GM23248 (cell line): ENCODE measurements at regions not wholly inside any gene's neighbourhood (a gene's known extent, or its start where the extent isn't known, plus 50 kb on each side); places are given as distances from the start of the nearest gene placed in this dataset.

Experiments
- DNase-seq: peaks from one replicate; pipeline ENCODE4 v3.0.0-alpha.2; 2015
- H2AFZ ChIP-seq: fragments of 200-600 bp; sonication (generic); 2 replicates; pipeline ENCODE4 v1.6.1; 2016; ENCODE audit warnings: antibody characterized with exemption
- H3F3A ChIP-seq: fragments of 200-600 bp; sonication (generic); 2 replicates; pipeline ENCODE4 v1.6.1; 2016; ENCODE audit warnings: mild to moderate bottlenecking, antibody characterized with exemption, mixed run types; ENCODE audit not compliant: insufficient read depth
- H3K27ac ChIP-seq: fragments of 200-600 bp; sonication (generic); 2 replicates; pipeline ENCODE4 v1.5.1; 2016; ENCODE audit warnings: mild to moderate bottlenecking
- H3K27me3 ChIP-seq: fragments of 200-600 bp; sonication (generic); replicated peaks from 2 replicates; pipeline ENCODE4 v1.6.1; 2016; ENCODE audit warnings: mild to moderate bottlenecking; ENCODE audit not compliant: insufficient read depth
- H3K36me3 ChIP-seq: fragments of 200-600 bp; sonication (generic); 2 replicates; pipeline ENCODE4 v1.6.1; 2016; ENCODE audit warnings: low read depth, mild to moderate bottlenecking
- H3K4me1 ChIP-seq: fragments of 200-600 bp; sonication (generic); 2 replicates; pipeline ENCODE4 v1.6.1; 2016; ENCODE audit warnings: mild to moderate bottlenecking; ENCODE audit not compliant: insufficient read depth
- H3K4me2 ChIP-seq: fragments of 200-600 bp; sonication (generic); one replicate; pipeline ENCODE4 v1.6.1; 2016; ENCODE audit warnings: mild to moderate bottlenecking; ENCODE audit not compliant: unreplicated experiment
- H3K4me3 ChIP-seq: fragments of 200-600 bp; sonication (generic); 2 replicates; pipeline ENCODE4 v1.5.1; 2016; ENCODE audit warnings: mild to moderate bottlenecking
- H3K79me2 ChIP-seq: fragments of 200-600 bp; sonication (generic); 2 replicates; pipeline ENCODE4 v1.6.1; 2016; ENCODE audit warnings: mild to moderate bottlenecking; ENCODE audit not compliant: insufficient read depth
- H3K9ac ChIP-seq: fragments of 200-600 bp; sonication (generic); 2 replicates; pipeline ENCODE4 v1.6.1; 2016; ENCODE audit warnings: mild to moderate bottlenecking
- H3K9me2 ChIP-seq: fragments of 200-600 bp; sonication (generic); 2 replicates; pipeline ENCODE4 v1.6.1; 2016; ENCODE audit warnings: mixed run types, mild to moderate bottlenecking, moderate library complexity; ENCODE audit not compliant: insufficient read depth
- H3K9me3 ChIP-seq: fragments of 200-600 bp; sonication (generic); one replicate; pipeline ENCODE4 v1.6.1; 2017; ENCODE audit warnings: low read depth
- H4K20me1 ChIP-seq: fragments of 200-600 bp; sonication (generic); 2 replicates; pipeline ENCODE4 v1.6.0; 2016; ENCODE audit not compliant: insufficient read depth
- EZH2 ChIP-seq: fragments of 200-600 bp; sonication (generic); IDR thresholded peaks from 2 replicates; pipeline ENCODE4 v1.6.1; 2018; ENCODE audit warnings: antibody characterized with exemption, mild to moderate bottlenecking; ENCODE audit not compliant: insufficient read depth, poor library complexity, severe bottlenecking
- EZH2phosphoT487 ChIP-seq: fragments of 200-600 bp; sonication (generic); IDR thresholded peaks from 2 replicates; pipeline ENCODE4 v1.6.1; 2018; ENCODE audit warnings: antibody characterized with exemption, moderate library complexity, mild to moderate bottlenecking, low read depth; ENCODE audit not compliant: insufficient read depth
- WGBS, 2 experiments: methylation state at CpG; one replicate each; pipeline ENCODE4 v1.1.6; 2015 to 2017; ENCODE audit warnings: low lambda C conversion rate in 2 of 2, low coverage in 1 of 2; ENCODE audit errors: missing lambda C conversion rate in 2 of 2; 5-methylcytosine and 5-hydroxymethylcytosine counted together
- in situ Hi-C: fragments of 300-500 bp; cut with MboI; formaldehyde crosslinking; loops from 2 replicates; pipeline ENCODE4 v1.15.0; 2020

- Histone ChIP-seq H3K4me1 (no peaks in the 10 kb centered on the region), H3K4me2 (no peak overlapping the region), H3K4me3 (no peak overlapping the region), H3K79me2 (no peaks in the 10 kb centered on the region), H3K9ac (no peak overlapping the region), H3F3A (no peaks in the 10 kb centered on the region), H3K9me3 (no peaks in the 10 kb centered on the region), H3K36me3 (no peaks in the 10 kb centered on the region), H3K27ac (no peak overlapping the region), H2AFZ (no peak overlapping the region), H3K27me3 (peaks cover 22% of the 10 kb centered on the region), H4K20me1 (no peaks in the 10 kb centered on the region), H3K9me2 (no peaks in the 10 kb centered on the region)
- in situ Hi-C loops: no loop called here
- DNase-seq: no peak
- 14 to 15% methylated on average over 4 of the region's 4 CpGs for WGBS, 2 experiments
- TF ChIP-seq EZH2: no peak
- no peak for TF ChIP-seq EZH2phosphoT487
Observed at GRCh38 chr1:30049748-30050296, 673.6 kb downstream of the MATN1 start.

DNA sequence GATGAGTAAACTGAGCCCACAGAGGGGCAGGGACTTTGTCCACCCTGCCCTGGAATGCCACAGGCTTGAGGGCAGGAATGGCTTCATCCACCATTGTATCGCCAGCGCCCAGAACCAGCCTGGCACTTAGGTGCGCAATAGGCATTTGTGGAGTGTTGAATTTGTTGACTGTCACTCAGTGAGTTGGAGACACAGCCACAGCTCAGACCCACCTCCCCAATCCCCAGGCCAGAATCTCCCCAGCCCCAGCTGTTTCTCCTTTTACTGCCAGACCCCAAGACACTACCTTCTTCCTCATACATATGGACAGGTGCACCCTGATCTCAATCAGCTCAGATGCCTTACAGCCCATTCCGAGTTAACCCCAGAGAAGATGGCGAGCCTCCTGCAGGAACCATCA is 674.5 kb downstream of the MATN1 start:
- no peaks in the 10 kb centered on the region for H3K79me2 ChIP-seq
- H3K27me3 ChIP-seq: peaks cover 13% of the 10 kb centered on the region
- H3K27ac ChIP-seq: no peak overlapping the region
- TF ChIP-seq EZH2phosphoT487 (no peak), EZH2 (no peak)
- 68 to 74% methylated on average over 5 of the region's 5 CpGs for WGBS, 2 experiments
- in situ Hi-C loops: no loop called here
- H3K4me1 ChIP-seq: no peaks in the 10 kb centered on the region
- no peak for DNase-seq
- no peaks in the 10 kb centered on the region for H3K9me3 ChIP-seq
- no peak overlapping the region for H3K4me2 ChIP-seq
- no peak overlapping the region for H3K4me3 ChIP-seq
- no peaks in the 10 kb centered on the region for H3F3A ChIP-seq
- H4K20me1 ChIP-seq: no peaks in the 10 kb centered on the region
- no peak overlapping the region for H2AFZ ChIP-seq
- no peaks in the 10 kb centered on the region for H3K36me3 ChIP-seq
- no peak overlapping the region for H3K9ac ChIP-seq
- no peaks in the 10 kb centered on the region for H3K9me2 ChIP-seq

DNA sequence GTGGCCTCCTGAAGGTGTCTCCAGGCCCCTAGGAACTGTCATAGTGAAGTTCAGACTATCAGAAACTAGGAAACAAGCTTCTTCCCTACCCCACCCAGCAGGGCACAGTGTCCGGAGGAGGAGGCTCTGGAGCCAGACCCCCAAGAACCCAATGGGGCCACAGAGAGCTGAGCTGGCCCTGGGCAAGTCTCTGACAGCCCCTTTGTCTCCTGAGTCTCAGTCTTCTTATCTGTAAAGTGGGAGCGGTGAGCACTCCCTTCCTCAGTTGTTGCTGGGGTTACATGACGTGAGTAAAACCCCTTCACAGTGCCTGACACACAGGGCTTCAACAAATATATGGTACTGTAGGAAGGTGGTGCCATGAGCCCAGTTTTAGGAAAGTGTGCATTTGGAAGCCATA is 675.8 kb downstream of the MATN1 start:
- no peaks in the 10 kb centered on the region for H4K20me1 ChIP-seq
- H3K4me1 ChIP-seq: no peaks in the 10 kb centered on the region
- H2AFZ ChIP-seq: no peak overlapping the region
- in situ Hi-C loops: no loop called here
- H3F3A ChIP-seq: no peaks in the 10 kb centered on the region
- no peak overlapping the region for H3K27ac ChIP-seq
- no peak overlapping the region for H3K4me2 ChIP-seq
- H3K9ac ChIP-seq: no peak overlapping the region
- DNase-seq: no peak
- 0 out of 2 replicates have a peak, but pooled peaks cover 5% of the 10 kb centered on the region for H3K27me3 ChIP-seq
- no peaks in the 10 kb centered on the region for H3K9me2 ChIP-seq
- no peaks in the 10 kb centered on the region for H3K9me3 ChIP-seq
- no peak overlapping the region for H3K4me3 ChIP-seq
- WGBS, 2 experiments: 39 to 48% methylated on average over 3 of the region's 3 CpGs
- TF ChIP-seq EZH2: no peak
- H3K36me3 ChIP-seq: no peaks in the 10 kb centered on the region
- no peaks in the 10 kb centered on the region for H3K79me2 ChIP-seq

- in situ Hi-C loops: no loop called here
- no peaks in the 10 kb centered on the region for H3K9me3 ChIP-seq
- no peaks in the 10 kb centered on the region for H3K9me2 ChIP-seq
- no peak for DNase-seq
- H3K4me2 ChIP-seq: no peak overlapping the region
- TF ChIP-seq EZH2 (no peak), EZH2phosphoT487 (no peak)
- H3K36me3 ChIP-seq: no peaks in the 10 kb centered on the region
- no peaks in the 10 kb centered on the region for H3K79me2 ChIP-seq
- no peak overlapping the region for H3K27ac ChIP-seq
- H3K9ac ChIP-seq: no peak overlapping the region
- no peaks in the 10 kb centered on the region for H3F3A ChIP-seq
- no peak overlapping the region for H3K4me3 ChIP-seq
- 0 out of 2 replicates have a peak, but pooled peaks cover 5% of the 10 kb centered on the region for H3K27me3 ChIP-seq
- no peaks in the 10 kb centered on the region for H4K20me1 ChIP-seq
- no peak overlapping the region for H2AFZ ChIP-seq
- WGBS, 2 experiments: 48 to 52% methylated on average over 10 of the region's 10 CpGs
- H3K4me1 ChIP-seq: no peaks in the 10 kb centered on the region
Observed at GRCh38 chr1:30046751-30047150, 676.6 kb downstream of the MATN1 start.
